Upper lobe of left lung (tissue), 6 donors: ENCODE measurements at regions not wholly inside any gene's neighbourhood (a gene's known extent, or its start where the extent isn't known, plus 50 kb on each side); places are given as distances from the start of the nearest gene placed in this dataset.

Source experiments
- ATAC-seq, 2 donors: fragments of 200-7000 bp; cut with Tn5 transposase; one replicate each; pipeline ENCODE4 v1.9.1; 2022; ENCODE audit warnings: mild to moderate bottlenecking in 2 of 2, moderate library complexity in 2 of 2; ENCODE audit not compliant: low FRiP score in 2 of 2
- DNase-seq, 2 donors: peaks; one replicate each; pipeline ENCODE4 v3.0.0-alpha.2; 2019 to 2020
- H3K27ac ChIP-seq, 4 donors: fragments of 200-600 bp; sonication (generic); one replicate each; pipeline ENCODE4 v1.5.1; 2016 to 2019
- H3K27me3 ChIP-seq, 4 donors: fragments of 200-600 bp; sonication (generic); one replicate each; pipeline ENCODE4 v1.5.1; 2017 to 2019
- H3K36me3 ChIP-seq, 4 donors: fragments of 200-600 bp; sonication (generic); one replicate each; pipeline ENCODE4 v1.5.1; 2016 to 2019
- H3K4me1 ChIP-seq, 4 donors: fragments of 200-600 bp; sonication (generic); one replicate each; pipeline ENCODE4 v1.5.1; 2018 to 2019
- H3K4me3 ChIP-seq, 4 donors: fragments of 200-600 bp; sonication (generic); one replicate each; pipeline ENCODE4 v1.5.1; 2017 to 2019; ENCODE audit warnings: mild to moderate bottlenecking in 2 of 4, moderate library complexity in 1 of 4
- H3K9me3 ChIP-seq, 4 donors: fragments of 200-600 bp; sonication (generic); one replicate each; pipeline ENCODE4 v1.5.1; 2018 to 2019
- CTCF ChIP-seq, 6 experiments: fragments of 450-650 bp in 4 of 6; fragments of 200-600 bp in 2 of 6; sonication (generic) in 2 of 6; IDR thresholded peaks; one replicate each; pipeline ENCODE4 v1.5.1; 2016 to 2019; ENCODE audit warnings: antibody characterized with exemption in 6 of 6
- EP300 ChIP-seq, 4 donors: sonication (generic); formaldehyde crosslinking; IDR thresholded peaks; one replicate each; pipeline ENCODE4 v1.5.1; 2017; ENCODE audit warnings: antibody characterized with exemption in 4 of 4, control low read depth in 2 of 4
- POLR2A ChIP-seq, 4 donors: fragments of 450-650 bp; IDR thresholded peaks; one replicate each; pipeline ENCODE4 v1.5.1; 2016 to 2017; ENCODE audit warnings: antibody characterized with exemption in 4 of 4, mild to moderate bottlenecking in 2 of 4
- POLR2AphosphoS5 ChIP-seq, 2 donors: sonication (generic); formaldehyde crosslinking; IDR thresholded peaks; one replicate each; pipeline ENCODE4 v1.5.1; 2017; ENCODE audit warnings: antibody characterized with exemption in 2 of 2
- WGBS, 2 donors: methylation state at CpG; one replicate each; pipeline ENCODE4 v1.1.5; 2017 to 2018; 5-methylcytosine and 5-hydroxymethylcytosine counted together
- donor health status: DM: no; HTN: no; CAD: no; lungs with moderate emphysema.
- donor health status: DM: no; HTN: yes; CAD: no; lungs with severe emphysema.

DNA sequence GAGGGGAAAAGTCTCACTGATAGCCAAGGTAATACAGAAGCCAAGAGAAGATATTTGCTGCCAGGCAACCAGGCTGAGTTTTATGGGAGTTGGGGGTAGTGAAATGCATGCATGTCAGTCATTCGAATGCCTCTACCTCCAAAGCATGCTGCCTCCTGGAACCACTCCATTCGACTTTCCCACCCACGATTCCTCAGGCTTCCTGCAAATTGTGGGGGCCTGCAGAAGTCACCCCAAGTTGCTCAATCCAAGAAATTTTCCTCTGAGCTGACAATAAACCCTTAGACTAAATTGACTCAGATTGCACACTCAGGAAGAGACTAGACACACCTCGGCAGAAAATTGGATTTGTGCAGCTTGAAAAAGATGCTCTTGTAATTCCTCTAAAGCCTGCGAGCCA is 73.6 kb upstream of the GRK3 start:
- no peak for ATAC-seq
- no peak for TF ChIP-seq CTCF (IDR thresholded peaks at IDR 0.05)
- no peak for TF ChIP-seq EP300 (IDR thresholded peaks at IDR 0.05)
- no peak for TF ChIP-seq POLR2A (IDR thresholded peaks at IDR 0.05)
- TF ChIP-seq POLR2AphosphoS5 (IDR thresholded peaks at IDR 0.05), result no peak

GRCh38 chr22:25492162-25492561 is 72.3 kb upstream of the GRK3 start:
- no peak overlapping the region for H3K4me3 ChIP-seq
- no peaks in the 10 kb centered on the region for H3K9me3 ChIP-seq
- peaks cover 0 to 10% (median 1%) of the 10 kb centered on the region in 4 donors for H3K4me1 ChIP-seq
- no peak overlapping the region for H3K27ac ChIP-seq
- peaks cover 0 to 5% (median 0%) of the 10 kb centered on the region in 4 donors for H3K36me3 ChIP-seq
- DNase-seq (no peak), ATAC-seq (no peak)
- TF ChIP-seq EP300 (IDR thresholded peaks at IDR 0.05), result no peak
- no peak for TF ChIP-seq POLR2A (IDR thresholded peaks at IDR 0.05)
- TF ChIP-seq POLR2AphosphoS5 (IDR thresholded peaks at IDR 0.05), result no peak
- no peak for TF ChIP-seq CTCF (IDR thresholded peaks at IDR 0.05)
- no peaks in the 10 kb centered on the region for H3K27me3 ChIP-seq

More for the DNA sequence above, 73.6 kb upstream of the GRK3 start:
- Histone ChIP-seq H3K9me3 (no peaks in the 10 kb centered on the region), H3K4me3 (no peak overlapping the region), H3K36me3 (peaks cover 0 to 5% (median 0%) of the 10 kb centered on the region in 4 donors), H3K27me3 (no peaks in the 10 kb centered on the region), H3K4me1 (peaks cover 0 to 10% (median 1%) of the 10 kb centered on the region in 4 donors), H3K27ac (no peak overlapping the region)
- 89 to 95% methylated on average over 5 of the region's 5 CpGs for WGBS, 2 donors
- no peak for DNase-seq

DNA sequence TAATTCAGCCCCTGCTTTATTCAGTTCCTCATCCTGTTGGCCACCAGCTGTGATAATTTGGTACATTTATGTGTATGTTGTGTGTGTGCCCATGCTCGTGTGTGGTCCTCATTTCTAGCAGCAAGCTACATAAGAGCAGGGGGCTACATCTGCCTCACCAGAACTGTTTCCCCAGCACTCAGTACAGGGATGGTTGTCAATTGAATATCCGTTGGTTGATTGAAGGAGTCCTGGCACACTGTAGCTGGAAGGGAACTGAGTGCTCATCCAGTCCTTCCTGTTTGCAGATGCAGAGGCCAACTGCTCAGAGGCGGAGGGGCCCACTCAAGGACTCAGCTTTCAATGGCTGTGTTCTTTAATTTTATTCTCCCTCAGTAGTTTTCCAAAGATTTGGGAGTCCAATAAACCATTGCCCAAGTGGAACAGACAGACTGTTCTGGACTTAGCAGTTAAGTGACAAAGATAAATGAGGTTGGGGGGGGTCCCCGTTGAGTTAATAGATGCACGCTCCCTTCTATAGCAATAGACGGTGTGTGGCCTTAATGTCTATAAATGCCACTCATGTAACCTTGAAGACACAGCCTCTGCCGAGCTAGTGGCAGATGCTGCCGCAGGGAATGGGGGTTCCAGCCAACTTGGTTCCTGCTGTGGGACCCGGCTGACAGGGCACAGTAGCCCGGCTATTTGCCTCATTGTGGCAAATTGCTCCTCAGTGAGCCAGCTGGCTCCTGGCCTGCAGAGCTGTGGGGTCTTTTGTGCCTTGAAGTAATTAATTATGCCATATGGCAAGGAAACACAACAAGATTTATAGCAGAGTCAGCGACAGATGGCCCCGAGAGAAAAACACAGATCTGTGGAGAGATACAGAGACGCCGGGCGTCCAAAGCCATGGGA is 71.4 kb upstream of the GRK3 start:
- TF ChIP-seq POLR2AphosphoS5 (IDR thresholded peaks at IDR 0.05) (no peak), POLR2A (IDR thresholded peaks at IDR 0.05) (no peak), EP300 (IDR thresholded peaks at IDR 0.05) (no peak), CTCF (IDR thresholded peaks at IDR 0.05) (no peak)
- Histone ChIP-seq H3K9me3 (no peaks in the 10 kb centered on the region), H3K4me1 (peaks cover 0 to 8% (median 1%) of the 10 kb centered on the region in 4 donors), H3K4me3 (no peak overlapping the region), H3K36me3 (peaks cover 0 to 5% (median 0%) of the 10 kb centered on the region in 4 donors), H3K27ac (no peak overlapping the region), H3K27me3 (no peaks in the 10 kb centered on the region)
- ATAC-seq, result no peak
- WGBS, 2 donors, result 37 to 44% methylated on average over 10 to 15 of the region's 15 CpGs
- DNase-seq, result no peak

GRCh38 chr22:25493794-25494193 is 70.7 kb upstream of the GRK3 start:
- Histone ChIP-seq H3K27ac (no peak overlapping the region), H3K27me3 (no peaks in the 10 kb centered on the region), H3K4me3 (no peak overlapping the region), H3K36me3 (peaks cover 0 to 5% (median 0%) of the 10 kb centered on the region in 4 donors), H3K9me3 (no peaks in the 10 kb centered on the region), H3K4me1 (peaks cover 0 to 4% (median 1%) of the 10 kb centered on the region in 4 donors)
- WGBS, 2 donors, result 63 to 65% methylated on average over 4 of the region's 4 CpGs
- DNase-seq (no peak), ATAC-seq (no peak)
- TF ChIP-seq EP300 (IDR thresholded peaks at IDR 0.05) (no peak), CTCF (IDR thresholded peaks at IDR 0.05) (no peak), POLR2A (IDR thresholded peaks at IDR 0.05) (no peak), POLR2AphosphoS5 (IDR thresholded peaks at IDR 0.05) (no peak)
